GM21825 (cell line): ENCODE measurements at regions not wholly inside any gene's neighbourhood (a gene's known extent, or its start where the extent isn't known, plus 50 kb on each side); places are given as distances from the start of the nearest gene placed in this dataset.
"Not testable (repeated sequence)": the region's sequence is repeated elsewhere in the genome, so short reads cannot be mapped to it uniquely, and the experiment has no call there.

ENCODE experiments used
- ATAC-seq: cut with Tn5 transposase; IDR thresholded peaks from one replicate; pipeline ENCODE4 v1.9.1; 2021; ENCODE audit warnings: mild to moderate bottlenecking, moderate library complexity; ENCODE audit not compliant: unreplicated experiment

- ATAC-seq = no peak
Observed at GRCh38 chr14:65834051-65834450, 421.5 kb downstream of the FUT8 start.

GRCh38 chr14:65834812-65835211, 422.3 kb downstream of the FUT8 start:
- no peak for ATAC-seq

GRCh38 chr14:65835501-65835900, 423.0 kb downstream of the FUT8 start:
- ATAC-seq = no peak

GRCh38 chr14:65838565-65838964, 426.0 kb downstream of the FUT8 start:
- no peak for ATAC-seq

GRCh38 chr14:65840118-65840751, 427.7 kb downstream of the FUT8 start:
- ATAC-seq = no peak

GRCh38 chr14:65840786-65841185, 428.3 kb downstream of the FUT8 start:
- ATAC-seq = no peak

- no peak for ATAC-seq
Observed at GRCh38 chr14:65846196-65846868, 433.8 kb downstream of the FUT8 start.

- ATAC-seq = peak; percentile 88
Observed at GRCh38 chr14:65847075-65847847, 434.7 kb downstream of the FUT8 start.

- ATAC-seq = not testable (repeated sequence)
Observed at GRCh38 chr14:65847931-65848330, 435.4 kb downstream of the FUT8 start.

- no peak for ATAC-seq
Observed at GRCh38 chr14:65849091-65849490, 436.6 kb downstream of the FUT8 start.

GRCh38 chr14:65849558-65849957, 437.0 kb downstream of the FUT8 start:
- no peak for ATAC-seq

- no peak for ATAC-seq
Observed at GRCh38 chr14:65850429-65851135, 438.1 kb downstream of the FUT8 start.

- ATAC-seq = no peak
Observed at GRCh38 chr14:65852689-65853088, 440.2 kb downstream of the FUT8 start.

- no peak for ATAC-seq
Observed at GRCh38 chr14:65853407-65853955, 441.0 kb downstream of the FUT8 start.

GRCh38 chr14:65854215-65854614, 441.7 kb downstream of the FUT8 start:
- ATAC-seq = no peak

GRCh38 chr14:65860956-65861611, 448.6 kb downstream of the FUT8 start:
- ATAC-seq = no peak

GRCh38 chr14:65864549-65864948, 452.0 kb downstream of the FUT8 start:
- no peak for ATAC-seq

GRCh38 chr14:65864984-65865383, 452.5 kb downstream of the FUT8 start:
- ATAC-seq = no peak

- no peak for ATAC-seq
Observed at GRCh38 chr14:65866448-65866847, 453.9 kb downstream of the FUT8 start.

GRCh38 chr14:65866886-65867285, 454.4 kb downstream of the FUT8 start:
- ATAC-seq = no peak

GRCh38 chr14:65867333-65867732, 454.8 kb downstream of the FUT8 start:
- ATAC-seq = no peak
